ENCODE measurements at regions not wholly inside any gene's neighbourhood (a gene's known extent, or its start where the extent isn't known, plus 50 kb on each side); places are given as distances from the start of the nearest gene placed in this dataset.

DNA sequence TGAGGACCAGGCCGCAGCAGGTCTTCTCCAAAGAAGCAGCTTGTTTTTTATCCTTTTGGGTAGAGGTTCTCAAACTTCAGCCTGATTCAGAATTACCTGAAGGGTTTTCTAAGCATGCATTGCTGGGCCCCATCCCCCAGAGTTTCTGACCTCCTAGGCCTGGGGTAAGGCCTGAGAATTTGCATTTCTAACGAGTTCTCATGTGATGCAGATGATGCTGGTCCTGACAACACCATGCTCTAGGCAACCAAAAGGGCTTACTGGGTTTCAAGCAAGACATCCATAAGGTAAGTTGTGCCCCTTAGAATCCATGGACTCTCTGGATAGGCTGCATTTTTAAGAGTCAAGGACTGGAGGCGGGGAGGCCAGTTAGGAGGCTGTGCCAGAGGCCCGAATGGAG, 295.1 kb downstream of the HHIPL2 start:
- TF ChIP-seq JUND (IDR thresholded peaks at IDR 0.05; ENCODE audit: low read depth), result no peak
- in situ Hi-C loops (cut with HindIII; ENCODE audit: low pct_unique_long_range_greater_than_20kb, low sequenced_read_pairs), result no loop called here
- DNase-seq (ENCODE audit: low read depth in 1 of 2, low spot score in 1 of 2), result no peak

DNA sequence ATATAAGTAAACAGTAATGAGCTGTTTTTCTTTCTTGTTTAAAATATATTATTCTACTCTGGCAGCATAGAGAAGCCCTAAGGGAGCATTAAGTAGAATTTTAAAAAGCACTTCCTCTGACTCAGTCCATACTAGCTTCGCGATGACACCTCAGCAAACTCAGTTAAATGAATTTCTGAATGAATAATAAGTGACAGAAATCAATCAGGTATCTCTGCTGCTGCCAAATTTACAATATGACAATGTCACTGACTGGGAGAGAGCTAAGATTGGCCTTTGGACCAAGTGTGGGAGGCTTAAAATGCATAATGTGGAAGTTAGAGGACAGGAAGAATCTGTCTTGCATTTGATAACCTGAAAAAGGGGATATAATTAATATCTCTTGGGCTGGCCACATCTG, 296.1 kb downstream of the HHIPL2 start:
- in situ Hi-C loops (cut with HindIII; ENCODE audit: low pct_unique_long_range_greater_than_20kb, low sequenced_read_pairs), result no loop called here
- no peak for DNase-seq (ENCODE audit: low read depth in 1 of 2, low spot score in 1 of 2)
- no peak for TF ChIP-seq JUND (IDR thresholded peaks at IDR 0.05; ENCODE audit: low read depth)

DNA sequence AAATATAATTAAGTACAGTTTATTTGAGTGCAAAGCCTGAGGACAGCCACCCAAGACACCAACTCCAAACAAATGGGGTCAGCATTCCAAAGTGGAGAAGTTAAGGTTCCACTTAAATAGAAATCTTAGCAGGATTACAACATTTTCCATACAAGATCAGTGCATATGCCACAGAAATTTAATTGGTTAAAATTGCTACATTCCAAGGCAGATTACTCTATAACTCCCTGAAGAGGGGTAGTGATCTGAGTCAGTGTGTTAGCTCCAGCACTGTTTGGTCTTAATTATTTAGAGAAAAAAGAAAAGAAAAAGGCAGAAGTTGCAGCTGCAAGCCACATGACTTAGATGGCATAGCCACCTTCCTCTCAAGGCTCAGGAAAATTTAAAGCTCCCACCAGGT, 297.5 kb downstream of the HHIPL2 start:
- no peak for DNase-seq (ENCODE audit: low read depth in 1 of 2, low spot score in 1 of 2)
- no peak for TF ChIP-seq JUND (IDR thresholded peaks at IDR 0.05; ENCODE audit: low read depth)
- in situ Hi-C loops (cut with HindIII; ENCODE audit: low pct_unique_long_range_greater_than_20kb, low sequenced_read_pairs), result no loop called here

DNA sequence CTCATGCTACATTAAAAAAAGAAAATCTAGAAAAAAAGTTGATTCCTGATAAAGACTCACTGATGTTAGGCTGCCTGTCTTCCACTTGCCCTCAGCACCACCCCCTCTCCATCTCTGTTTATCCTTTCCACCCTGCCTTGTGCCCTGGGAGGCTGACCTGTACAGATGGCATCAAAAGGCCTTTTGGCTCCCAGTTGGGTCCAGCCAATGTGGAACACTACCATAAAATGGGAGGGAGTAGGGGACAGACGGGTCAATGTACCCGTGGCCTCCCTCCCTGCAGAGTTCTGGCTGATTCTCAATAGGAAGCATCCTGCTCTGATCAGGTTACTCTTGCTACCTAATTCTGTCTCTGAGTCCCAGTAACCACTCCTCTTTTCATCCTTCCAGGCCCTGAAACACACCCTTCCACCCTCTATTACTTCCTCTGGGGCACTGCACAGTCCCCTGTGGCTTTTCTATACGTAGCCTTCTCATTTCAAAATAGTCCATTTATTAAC, 300.0 kb downstream of the HHIPL2 start:
- in situ Hi-C loops (cut with HindIII; ENCODE audit: low pct_unique_long_range_greater_than_20kb, low sequenced_read_pairs), result no loop called here
- no peak for TF ChIP-seq JUND (IDR thresholded peaks at IDR 0.05; ENCODE audit: low read depth)
- no peak for DNase-seq (ENCODE audit: low read depth in 1 of 2, low spot score in 1 of 2)

DNA sequence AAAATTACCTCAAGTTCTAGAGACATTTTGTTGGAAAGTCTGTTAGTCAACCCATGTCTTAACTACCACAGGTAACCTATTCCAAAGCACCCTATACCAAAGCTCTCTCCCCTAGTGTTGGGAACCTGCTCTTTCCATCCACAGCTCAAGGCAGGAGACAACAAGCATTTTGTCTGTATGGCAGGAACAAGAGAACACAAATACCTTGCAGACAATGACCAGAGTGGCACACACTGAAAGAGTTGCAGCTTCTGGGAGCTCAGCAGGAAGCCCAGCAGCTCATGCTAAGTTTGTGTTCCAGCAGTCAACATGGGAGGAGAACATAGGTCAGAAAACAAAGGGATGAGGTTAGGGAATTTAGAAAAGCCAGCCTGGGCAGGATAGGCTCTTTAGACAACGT, 300.8 kb downstream of the HHIPL2 start:
- TF ChIP-seq JUND (IDR thresholded peaks at IDR 0.05; ENCODE audit: low read depth), result no peak
- in situ Hi-C loops (cut with HindIII; ENCODE audit: low pct_unique_long_range_greater_than_20kb, low sequenced_read_pairs), result no loop called here
- DNase-seq (ENCODE audit: low read depth in 1 of 2, low spot score in 1 of 2), result no peak

DNA sequence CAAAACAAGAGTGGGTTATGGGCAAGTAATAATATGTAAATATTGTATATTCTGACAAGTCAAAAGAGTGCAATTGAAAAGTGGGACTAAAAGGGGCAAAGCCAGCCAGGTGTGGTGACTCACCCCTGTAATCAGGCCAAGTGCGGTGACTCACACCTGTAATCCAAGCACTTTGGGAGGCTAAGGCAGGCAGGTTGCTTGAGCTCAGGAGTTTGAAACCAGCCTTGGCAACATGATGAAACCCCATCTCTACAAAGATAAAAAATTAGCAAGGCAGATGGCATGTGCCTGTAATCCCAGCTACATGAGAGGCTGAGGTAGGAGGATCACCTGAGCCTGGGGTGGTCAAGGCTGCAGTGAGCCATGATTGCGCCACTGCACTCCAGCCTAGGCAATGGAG, 304.0 kb downstream of the HHIPL2 start:
- TF ChIP-seq JUND (IDR thresholded peaks at IDR 0.05; ENCODE audit: low read depth), result no peak
- in situ Hi-C loops (cut with HindIII; ENCODE audit: low pct_unique_long_range_greater_than_20kb, low sequenced_read_pairs), result no loop called here
- no peak for DNase-seq (ENCODE audit: low read depth in 1 of 2, low spot score in 1 of 2)

DNA sequence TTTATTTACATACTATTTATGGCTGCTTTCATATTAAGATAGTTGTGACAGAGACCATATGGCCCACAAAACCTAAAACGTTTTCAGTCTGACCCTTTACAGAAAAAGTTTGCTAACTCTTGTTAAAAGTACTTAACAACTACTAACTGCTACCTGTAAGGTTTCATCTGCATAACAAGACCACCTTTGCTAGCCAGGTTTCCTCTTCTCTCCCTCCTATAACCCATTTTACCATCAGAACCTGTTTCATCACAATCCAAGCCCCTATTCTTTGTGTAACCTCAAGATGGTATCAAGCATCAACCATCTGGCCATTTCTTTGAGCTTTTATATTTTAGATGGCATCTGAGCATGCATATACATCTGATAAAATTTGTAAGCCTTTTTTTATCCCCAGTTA, 305.4 kb downstream of the HHIPL2 start:
- TF ChIP-seq JUND (IDR thresholded peaks at IDR 0.05; ENCODE audit: low read depth), result no peak
- no peak for DNase-seq (ENCODE audit: low read depth in 1 of 2, low spot score in 1 of 2)
- in situ Hi-C loops (cut with HindIII; ENCODE audit: low pct_unique_long_range_greater_than_20kb, low sequenced_read_pairs), result no loop called here

DNA sequence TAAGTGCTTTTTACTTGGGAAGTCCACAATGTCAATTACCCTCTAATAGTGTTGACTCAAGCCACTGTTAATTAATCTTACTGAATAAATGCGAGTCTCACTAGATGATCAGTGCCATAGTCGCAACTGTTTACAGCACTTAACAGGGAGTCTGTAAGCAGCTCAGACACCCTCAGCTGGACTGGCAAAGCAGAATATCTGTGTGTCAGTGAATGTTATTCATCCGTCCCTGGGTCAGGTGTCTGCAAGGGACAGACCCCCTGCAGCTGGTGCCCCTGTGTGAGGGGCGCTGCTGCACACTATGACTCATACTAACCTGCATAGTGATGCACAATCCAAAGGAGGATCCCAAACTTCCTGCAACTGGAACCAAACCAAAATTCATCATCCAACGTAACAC, 306.5 kb downstream of the HHIPL2 start:
- no peak for TF ChIP-seq JUND (IDR thresholded peaks at IDR 0.05; ENCODE audit: low read depth)
- in situ Hi-C loops (cut with HindIII; ENCODE audit: low pct_unique_long_range_greater_than_20kb, low sequenced_read_pairs), result no loop called here
- no peak for DNase-seq (ENCODE audit: low read depth in 1 of 2, low spot score in 1 of 2)

DNA sequence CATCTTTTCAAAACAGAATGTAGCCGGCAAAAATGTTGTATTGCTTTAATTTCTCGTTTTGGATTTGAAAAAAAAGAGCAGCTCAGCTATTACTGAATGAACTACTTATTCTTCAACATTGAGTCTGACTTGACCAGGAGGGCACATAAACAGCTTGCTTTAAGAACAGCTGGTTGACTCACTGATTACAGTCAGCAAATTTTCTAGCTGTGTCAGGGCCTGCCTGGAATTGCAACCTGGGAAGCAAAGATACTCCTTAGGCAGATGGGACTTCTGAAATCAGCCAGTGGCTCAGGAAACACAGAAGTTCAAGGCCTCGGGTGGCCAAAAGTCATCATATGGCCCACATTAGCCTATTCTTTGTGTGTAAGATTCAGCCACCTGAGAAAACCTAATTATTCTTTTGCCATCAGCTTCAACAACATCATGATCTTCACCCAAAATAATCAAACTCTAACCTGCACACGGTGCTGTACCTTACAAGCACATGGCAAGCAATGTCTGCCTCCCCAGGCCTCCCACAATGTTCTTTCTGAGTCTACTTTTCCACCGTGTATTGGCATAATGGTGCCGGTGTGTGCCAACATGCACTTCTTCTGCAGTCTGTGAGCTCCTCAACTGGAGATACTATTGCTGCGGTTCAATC, 307.2 kb downstream of the HHIPL2 start:
- no peak for DNase-seq (ENCODE audit: low read depth in 1 of 2, low spot score in 1 of 2)
- in situ Hi-C loops (cut with HindIII; ENCODE audit: low pct_unique_long_range_greater_than_20kb, low sequenced_read_pairs), result no loop called here
- no peak for TF ChIP-seq JUND (IDR thresholded peaks at IDR 0.05; ENCODE audit: low read depth)

DNA sequence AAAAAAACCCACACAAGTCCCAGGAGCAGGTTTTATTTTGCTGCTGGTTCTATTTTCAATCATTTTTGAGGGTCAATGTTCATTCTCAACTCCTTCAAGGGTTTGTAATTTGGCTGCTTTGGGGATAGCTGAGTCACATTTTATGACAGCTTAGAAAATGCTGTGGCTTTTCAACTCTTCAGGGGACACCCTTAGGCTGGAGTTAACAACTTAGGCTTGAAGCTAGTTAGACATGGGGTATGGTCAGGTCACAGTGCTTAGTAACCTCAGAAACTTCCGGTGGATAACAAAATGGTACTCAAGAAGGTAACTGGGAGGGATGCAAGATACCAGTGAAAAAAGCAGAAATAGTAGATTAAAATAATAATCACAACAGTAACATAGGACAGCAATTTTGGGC, 308.8 kb downstream of the HHIPL2 start:
- no peak for DNase-seq (ENCODE audit: low read depth in 1 of 2, low spot score in 1 of 2)
- in situ Hi-C loops (cut with HindIII; ENCODE audit: low pct_unique_long_range_greater_than_20kb, low sequenced_read_pairs), result no loop called here
- TF ChIP-seq JUND (IDR thresholded peaks at IDR 0.05; ENCODE audit: low read depth), result no peak

DNA sequence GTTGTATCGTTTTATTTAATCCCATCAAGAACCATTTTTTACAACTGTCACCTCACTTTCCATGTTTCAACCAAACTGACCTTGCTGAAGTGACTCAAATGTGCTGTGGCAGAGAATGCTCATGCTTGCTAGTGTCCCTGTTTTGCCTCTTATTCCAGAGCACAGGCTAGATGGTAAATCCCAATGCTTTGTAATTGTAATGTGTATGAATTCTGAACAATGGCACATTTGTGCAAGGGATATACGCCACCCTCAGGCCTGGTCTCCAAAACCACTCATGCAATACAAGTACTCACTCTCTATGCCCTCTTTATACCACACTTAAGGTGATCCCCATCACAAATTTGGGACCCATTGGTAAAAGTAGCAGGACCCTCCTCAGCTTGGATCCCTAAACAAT, 313.6 kb downstream of the HHIPL2 start:
- in situ Hi-C loops (cut with HindIII; ENCODE audit: low pct_unique_long_range_greater_than_20kb, low sequenced_read_pairs), result no loop called here
- no peak for DNase-seq (ENCODE audit: low read depth in 1 of 2, low spot score in 1 of 2)
- TF ChIP-seq JUND (IDR thresholded peaks at IDR 0.05; ENCODE audit: low read depth), result no peak

DNA sequence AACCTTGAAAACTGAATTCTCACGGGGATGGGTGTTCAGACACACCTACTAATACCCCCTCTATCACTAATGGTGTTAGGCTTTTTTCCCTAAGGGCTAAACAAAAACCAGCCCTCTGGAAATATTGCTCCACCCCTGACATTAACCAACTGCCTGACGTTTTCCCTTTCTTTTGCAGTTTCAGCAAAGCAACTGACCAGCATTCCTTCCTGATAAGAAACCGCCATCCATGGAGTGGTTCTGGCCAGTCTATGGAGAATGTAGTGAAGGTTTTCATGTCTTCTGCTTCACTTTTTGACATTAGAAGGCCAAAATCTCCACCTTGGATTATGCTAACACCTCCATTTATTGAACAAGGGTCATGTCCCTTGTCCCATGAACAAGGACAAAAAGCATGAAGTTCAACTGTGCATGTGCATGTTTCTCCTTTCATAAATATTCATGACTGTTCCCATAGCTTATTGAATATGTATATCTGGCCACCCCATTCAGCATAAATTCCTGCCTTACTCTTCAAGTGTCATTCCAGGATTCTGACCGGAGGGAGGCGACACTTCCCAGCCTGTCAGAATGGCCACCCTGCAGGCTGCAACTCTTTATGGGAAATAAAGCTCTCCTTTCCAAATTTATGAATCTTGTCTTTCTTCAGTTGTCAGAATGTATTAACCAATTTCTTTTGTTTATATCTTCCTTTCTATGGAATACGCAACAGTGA, 314.3 kb downstream of the HHIPL2 start:
- DNase-seq (ENCODE audit: low read depth in 1 of 2, low spot score in 1 of 2), result no peak
- in situ Hi-C loops (cut with HindIII; ENCODE audit: low pct_unique_long_range_greater_than_20kb, low sequenced_read_pairs), result no loop called here
- no peak for TF ChIP-seq JUND (IDR thresholded peaks at IDR 0.05; ENCODE audit: low read depth)

DNA sequence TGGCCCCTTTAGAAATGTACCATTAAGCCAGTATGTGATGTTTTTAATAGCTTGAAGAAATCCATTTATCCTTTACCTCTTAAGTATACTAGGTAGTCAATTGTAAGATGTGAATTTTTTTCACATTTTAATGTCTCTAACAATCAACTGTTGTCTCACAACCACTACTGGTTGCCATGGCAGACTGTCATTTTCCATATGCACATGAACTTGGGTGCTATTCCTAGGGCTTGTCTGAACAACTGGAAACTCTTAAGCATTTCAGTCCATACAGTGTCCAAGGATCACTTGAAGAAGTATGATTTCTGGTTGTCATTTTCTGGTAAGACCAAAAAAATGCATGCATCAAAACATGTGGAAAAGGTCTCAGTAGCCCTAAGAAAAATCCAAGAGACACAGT, 315.1 kb downstream of the HHIPL2 start:
- no peak for DNase-seq (ENCODE audit: low read depth in 1 of 2, low spot score in 1 of 2)
- in situ Hi-C loops (cut with HindIII; ENCODE audit: low pct_unique_long_range_greater_than_20kb, low sequenced_read_pairs), result no loop called here
- TF ChIP-seq JUND (IDR thresholded peaks at IDR 0.05; ENCODE audit: low read depth), result no peak

Data from T47D (cell line).